HG02938 (cell line): ENCODE measurements at regions not wholly inside any gene's neighbourhood (a gene's known extent, or its start where the extent isn't known, plus 50 kb on each side); places are given as distances from the start of the nearest gene placed in this dataset.
"Not testable (repeated sequence)": the region's sequence is repeated elsewhere in the genome, so short reads cannot be mapped to it uniquely, and the experiment has no call there.

Experiments used
- ATAC-seq: cut with Tn5 transposase; IDR thresholded peaks from one replicate; pipeline ENCODE4 v1.9.1; 2021; ENCODE audit warnings: mild to moderate bottlenecking, moderate library complexity; ENCODE audit not compliant: unreplicated experiment

DNA sequence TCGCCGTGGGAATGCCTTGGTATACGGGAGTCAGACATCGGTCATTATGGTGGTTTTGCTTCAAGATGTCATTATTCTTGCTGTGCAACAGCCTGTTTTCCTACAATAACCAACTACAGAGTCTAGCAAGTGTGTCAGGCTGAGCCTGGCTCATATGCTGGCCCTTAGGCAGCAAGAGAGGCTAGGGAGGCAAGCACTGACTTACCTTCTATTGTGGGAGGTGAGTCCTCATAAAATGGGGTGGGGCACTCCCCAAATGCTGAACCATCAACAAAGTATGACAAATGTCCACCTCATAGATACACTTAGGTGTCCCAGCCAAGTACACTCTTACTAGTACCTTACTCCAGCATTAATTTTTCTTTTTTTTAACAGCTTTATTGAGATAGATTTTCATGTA is 77.0 kb upstream of the ATL2 start:
- no peak for ATAC-seq

DNA sequence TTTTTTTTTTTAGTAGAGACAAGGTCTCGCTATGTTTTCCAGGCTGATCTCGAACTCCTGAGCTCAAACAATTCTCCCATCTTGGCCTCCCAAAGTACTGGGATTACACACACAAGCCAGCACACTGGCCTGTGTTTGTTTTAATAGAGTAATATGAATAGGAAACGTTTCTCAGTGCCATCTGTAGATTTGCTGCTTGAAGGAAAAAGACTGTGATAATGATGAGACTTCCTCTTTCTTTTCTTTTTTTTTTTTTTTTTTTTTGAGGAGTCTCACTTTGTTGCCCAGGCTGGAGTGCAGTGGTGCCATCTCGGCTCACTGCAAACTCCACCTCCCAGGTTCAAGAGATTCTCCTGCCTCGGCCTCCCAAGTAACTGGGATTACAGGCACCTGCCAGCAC is 74.7 kb upstream of the ATL2 start:
- ATAC-seq, result not testable (repeated sequence)

DNA sequence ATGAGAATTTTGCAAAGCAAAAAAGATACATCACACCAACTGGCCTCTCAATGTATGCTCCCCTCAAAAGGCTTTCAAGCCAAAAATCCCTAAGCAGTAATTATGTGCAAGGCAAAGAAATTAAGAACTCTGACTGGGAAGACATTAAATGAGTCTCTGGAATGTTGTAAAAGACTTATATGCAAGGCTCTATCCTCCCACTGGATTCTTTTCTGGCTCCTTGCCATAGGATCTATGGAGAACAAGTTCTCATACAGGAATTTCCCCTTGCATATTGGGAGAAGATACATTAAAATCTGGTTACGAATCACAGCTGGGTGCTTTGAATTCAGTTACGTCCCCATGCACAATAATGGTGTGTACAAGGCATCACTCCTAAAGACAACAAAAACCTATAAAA is 73.4 kb upstream of the ATL2 start:
- no peak for ATAC-seq

DNA sequence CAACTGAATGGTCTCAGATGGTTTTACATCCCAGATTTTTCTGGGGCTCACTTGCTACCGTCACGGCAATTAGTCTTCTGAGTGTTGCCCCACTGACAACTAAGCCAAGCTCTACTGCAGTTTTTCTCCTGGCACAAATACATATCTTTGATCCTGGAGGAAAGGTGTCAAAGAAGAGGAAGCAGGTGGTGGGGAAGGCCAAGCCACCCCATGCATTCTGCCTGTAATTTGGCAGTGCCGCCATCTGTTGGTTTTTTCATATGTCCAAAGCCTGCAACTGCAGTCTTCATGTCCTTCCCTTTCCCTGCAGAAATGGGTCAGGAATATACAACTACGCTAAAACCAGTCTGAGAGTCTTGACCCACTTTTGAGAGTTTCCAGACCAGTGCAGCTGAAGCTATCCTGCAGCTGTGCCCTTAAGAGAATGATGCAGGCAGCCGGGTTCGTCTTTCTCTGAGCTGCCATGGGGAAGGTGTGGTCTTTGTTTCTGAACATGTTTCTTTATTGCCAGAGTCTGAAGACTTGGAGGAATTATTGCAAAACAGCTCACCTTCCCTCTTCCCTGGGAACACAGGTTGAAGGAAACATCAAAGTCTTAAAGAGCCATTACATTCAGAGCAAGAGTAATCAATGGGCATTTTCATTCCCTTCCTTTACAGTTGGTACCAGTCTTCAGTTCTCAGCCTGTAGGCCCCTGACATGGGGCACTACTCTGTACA is 71.8 kb upstream of the ATL2 start:
- no peak for ATAC-seq

DNA sequence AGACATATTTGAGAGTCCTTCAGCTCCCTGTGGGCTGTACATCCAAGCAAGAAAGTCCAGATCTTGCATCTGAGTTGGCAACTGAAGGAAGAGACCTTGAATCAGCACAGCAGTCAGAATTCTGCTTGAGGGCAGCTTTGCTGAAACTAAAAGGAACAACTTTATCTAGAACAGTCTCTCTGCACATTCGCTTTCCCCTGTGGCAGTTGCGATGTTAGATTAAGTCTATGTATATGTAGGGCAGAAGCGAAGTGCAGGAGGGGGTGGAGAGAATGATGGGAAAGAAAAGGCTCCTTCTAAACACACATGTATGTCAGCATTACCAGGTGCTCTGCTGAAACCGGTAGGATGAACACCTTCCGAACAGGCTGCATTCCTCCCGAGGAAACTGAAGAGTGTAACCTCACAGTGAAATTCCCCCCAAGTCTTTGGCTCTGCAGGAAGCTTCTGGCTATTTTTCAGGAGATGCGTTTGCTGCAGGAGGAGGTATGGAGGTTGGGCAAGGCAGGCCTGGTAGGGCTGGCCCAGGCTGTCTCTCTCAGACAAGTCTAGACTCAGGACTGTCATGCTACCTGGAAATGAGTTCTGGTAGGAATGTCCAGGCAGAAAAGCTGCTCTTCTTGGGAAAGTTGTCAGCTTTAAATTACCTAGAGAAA is 70.0 kb upstream of the ATL2 start:
- no peak for ATAC-seq

DNA sequence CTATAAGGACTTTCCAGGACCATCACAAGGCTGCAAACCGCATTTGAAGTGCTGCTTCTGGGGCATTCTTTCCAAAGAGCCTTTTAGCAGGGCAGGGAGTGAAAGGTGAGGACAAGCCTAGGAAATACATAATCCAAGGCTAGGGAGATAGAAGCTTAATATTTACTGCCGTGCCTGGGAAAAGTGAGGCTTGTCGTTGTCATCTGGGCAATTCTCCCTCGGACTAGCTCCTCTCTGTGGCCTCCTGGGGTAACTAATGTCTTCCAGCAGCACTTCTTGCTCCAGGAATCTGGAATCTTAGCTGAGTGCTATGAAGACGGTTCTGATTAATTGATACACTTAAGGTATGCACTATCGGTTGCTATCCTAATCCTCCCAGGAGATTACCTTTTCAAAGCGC is 69.3 kb upstream of the ATL2 start:
- no peak for ATAC-seq

DNA sequence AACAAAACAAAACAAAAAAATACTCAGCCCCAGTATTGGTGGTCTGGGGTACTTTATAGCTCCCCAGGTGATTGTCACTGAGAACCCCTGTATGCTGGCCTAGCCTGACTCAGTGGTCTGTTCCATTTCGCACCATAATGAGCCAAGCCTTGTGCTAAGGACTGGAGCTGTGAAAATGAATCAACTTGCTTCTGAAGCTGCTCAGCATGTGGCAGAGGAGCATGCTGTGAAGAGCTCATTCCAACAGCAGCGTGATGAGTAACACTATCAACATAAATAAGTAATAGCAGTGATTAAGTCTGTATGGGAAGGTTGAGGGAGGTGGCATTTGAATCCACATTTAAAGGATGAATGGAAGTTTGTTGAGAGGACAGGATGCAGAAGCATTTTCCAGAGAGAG is 67.2 kb upstream of the ATL2 start:
- no peak for ATAC-seq

DNA sequence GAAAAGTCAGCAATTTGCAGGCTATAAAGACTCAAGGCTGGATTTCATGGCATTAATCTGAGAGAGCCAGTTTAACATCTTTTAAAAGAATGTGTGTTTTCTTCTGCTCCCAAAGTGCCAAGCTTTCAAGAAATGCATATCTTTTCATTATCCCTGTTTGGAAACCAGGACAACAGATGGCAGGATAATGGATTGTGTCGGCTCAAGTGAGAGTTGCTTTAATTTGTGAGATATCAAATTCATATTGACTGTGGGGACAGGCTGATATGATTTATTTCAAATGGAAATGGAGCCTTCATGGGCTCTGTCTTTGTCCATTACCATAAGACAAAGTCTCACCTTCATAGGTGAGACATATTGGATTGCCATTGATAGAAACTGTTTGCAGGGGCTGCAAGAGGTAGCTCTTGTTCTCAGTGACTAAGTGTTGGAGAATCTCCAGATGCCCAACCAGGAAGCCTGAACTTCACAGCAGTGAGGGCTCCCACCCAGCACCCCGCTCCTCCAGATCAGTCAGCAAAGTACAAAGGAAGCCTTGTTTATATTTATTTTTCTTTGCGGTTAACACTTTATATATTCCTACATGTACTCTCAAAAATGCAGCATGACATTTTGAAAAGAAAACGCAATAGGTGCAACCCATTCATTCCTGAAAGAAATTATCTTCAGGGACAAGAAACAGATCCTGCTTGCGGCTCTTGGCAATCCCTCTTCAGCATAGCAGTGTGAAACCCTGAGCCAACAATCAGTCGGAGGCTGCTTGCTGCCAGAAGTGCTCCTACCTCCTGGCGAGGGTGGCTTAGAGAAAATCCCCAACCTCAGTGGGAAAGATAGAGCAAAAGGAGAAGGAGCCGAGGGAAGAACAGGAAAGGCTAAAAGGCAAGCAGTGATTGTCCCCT is 65.8 kb upstream of the ATL2 start:
- no peak for ATAC-seq

DNA sequence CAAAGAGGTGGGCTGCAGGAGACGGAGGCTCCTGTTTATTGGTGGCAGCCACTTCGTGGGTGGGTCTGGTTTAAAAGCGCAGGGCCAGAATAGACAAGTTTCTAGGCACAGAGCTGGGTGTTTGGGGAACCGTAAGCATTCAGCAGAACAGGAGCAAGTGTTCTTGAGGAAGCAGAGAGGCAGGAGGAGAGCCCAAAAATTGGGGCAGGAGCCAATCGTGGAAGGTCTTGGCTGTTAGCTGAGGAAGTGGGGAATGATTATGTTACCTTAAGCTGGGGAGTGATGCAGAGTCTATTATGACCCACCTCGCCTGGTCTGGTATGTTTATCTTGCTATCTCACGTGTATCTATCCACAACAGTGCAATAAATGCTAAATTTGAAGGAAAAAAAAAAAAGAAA is 64.3 kb upstream of the ATL2 start:
- no peak for ATAC-seq

DNA sequence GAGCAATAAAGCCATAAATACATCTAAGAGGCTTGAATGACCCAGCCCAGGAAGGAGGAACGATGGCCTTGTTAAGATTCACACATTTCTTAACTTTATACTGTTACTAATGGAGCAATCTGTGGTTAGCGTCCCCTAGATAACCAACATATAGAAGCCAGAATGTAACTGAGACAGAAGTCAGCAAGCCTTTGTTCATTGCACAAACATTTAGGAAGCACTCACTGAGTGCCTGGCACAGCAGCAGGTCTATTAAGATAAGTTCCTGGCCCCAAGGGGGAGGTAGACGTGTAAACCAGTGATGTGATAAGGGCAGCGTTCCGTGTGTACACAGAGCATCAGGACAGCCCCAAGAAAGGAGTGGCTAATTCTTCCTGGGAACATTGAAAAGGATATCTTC is 63.6 kb upstream of the ATL2 start:
- no peak for ATAC-seq

DNA sequence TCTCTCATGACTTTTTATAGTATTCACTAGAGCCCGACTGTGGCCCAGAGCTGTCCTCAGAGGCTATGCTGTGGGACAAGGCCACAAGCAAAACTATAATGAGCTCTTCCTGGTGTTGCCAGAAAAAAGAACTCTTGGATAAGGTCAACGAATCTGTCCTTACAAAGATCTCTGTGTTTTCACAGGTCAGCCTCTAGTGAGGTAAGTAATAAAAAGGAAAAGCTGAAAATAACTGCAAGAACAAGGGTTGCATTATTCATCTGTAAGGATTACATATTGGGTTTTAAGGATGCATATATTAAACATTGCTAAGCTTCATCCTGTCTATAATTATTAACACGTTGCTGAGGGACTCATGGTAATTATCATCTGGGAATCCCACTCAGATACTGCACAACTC is 62.8 kb upstream of the ATL2 start:
- ATAC-seq, result no peak

DNA sequence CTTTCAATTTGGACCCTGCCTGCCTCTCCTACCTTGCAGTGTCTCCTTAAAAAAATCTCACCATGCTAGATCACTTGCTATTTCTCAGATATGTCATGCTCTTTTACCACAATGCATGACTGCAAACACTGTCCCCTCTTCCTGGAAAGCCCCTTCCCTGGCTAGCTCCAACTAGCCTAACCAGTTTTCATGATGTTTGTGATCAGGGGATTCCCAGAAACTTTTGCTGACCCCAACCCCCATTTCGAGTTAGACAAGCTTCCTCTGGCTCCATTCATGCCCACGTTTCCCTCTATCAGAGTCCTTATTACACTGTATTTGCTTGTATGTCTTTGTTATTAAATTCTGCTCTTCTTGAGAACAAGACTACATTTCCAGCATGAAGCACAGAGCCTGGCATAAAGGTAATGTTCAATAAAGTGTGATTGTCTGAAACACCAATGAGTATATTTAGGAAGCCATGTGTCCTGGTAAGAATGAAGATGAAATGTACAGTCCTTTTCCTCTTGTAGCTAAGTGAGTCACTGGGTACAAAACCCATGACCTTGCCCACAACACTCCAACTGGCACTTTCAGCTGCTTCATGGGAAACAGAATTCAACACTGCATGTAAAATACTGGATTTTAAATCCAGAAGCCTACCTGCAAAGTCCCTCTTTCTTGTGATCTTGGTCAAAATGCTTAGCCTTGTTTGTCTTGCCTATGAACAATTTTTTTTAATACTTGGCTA is 62.0 kb upstream of the ATL2 start:
- peak; percentile 82 for ATAC-seq

DNA sequence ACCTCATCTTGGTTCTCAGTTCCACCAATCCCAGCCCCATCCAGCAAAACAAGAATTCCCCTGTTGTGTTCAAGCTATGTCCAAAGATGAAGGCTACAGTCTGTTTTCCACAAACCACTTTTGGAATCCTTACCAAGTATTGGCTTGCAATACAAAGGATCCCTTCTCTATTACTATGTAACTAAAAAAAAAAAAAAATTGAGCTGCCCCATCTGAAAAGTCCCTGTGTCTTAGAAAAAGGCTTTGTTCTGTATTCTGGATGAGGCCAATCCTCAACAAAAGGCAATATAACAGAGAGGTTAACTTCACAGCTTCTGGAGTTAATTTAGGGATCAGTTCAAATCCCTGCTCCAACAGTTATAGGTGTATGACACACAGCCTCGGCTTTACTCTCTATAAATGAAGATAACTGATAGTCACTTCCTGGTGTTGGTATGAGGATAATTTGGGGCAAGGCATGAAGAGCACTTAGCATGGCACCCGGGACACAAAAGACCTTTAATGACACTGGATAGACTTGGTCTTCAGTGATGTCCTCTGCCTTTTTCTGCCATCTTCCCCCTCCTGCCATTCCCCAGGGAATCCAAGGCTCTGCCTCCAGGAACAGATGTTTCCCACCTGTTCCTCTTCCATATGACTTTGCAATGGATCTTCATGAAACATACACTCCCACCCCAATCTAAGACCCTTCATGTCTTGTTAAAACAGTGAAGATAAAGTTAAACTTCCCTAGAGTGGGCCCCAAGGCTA is 61.2 kb upstream of the ATL2 start:
- no peak for ATAC-seq

DNA sequence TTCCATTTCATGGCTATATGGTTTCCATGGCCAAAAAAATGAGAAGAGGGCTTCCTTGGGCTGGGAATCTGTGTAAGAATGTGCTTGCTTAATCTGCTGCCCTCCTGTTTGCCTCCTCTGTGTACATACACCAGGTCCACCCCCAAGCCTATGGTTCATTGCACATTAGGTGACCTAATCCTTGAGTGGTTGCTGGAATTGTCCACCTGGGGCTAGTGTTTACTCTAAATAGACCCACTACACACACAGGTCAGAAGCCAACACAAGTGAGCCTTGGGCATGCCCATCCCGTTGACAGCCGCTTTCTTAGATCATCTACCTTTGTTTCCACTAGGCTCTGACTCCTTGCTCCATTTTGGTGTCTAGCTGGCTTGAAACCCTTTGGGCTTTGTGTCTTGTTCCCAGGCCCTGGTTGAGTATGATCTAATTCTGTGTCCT is 59.2 kb upstream of the ATL2 start:
- no peak for ATAC-seq

DNA sequence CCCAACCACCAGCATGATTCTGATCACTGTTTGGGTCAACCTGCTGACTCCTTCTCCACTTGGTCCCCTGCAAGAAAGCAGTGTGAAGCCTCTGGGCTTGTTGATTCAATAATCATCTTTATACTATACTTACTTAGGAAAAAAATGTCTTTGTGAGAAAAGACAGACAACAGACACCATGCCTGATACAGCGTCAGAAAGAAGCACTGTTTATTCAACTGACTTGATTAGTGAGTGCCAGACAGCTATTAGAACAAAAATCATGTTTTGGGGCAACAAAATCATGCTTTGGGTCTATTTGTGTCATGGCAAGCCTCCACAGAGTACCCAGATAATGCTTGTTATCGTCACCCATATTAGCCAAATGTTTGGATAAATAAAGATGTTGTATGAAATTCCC is 58.7 kb upstream of the ATL2 start:
- no peak for ATAC-seq

DNA sequence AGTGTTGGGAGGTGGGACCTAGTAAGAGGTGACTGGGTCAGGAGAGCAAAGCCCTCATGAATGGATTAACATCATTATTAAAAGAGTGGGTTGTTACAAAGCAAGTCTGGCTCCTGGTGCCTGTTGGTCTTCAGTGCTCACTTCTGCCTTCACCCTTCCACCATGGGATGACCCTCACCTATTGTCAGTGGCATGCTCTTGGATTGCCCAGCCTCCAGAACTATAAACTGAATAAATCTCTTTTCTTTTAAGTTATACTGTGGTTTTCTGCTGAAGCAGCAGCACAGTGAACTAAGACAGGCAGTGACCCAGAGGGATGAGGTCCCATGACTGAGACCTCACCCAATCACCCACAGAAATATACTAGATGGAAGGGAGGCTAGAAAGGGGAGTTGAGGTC is 57.5 kb upstream of the ATL2 start:
- ATAC-seq, result no peak

DNA sequence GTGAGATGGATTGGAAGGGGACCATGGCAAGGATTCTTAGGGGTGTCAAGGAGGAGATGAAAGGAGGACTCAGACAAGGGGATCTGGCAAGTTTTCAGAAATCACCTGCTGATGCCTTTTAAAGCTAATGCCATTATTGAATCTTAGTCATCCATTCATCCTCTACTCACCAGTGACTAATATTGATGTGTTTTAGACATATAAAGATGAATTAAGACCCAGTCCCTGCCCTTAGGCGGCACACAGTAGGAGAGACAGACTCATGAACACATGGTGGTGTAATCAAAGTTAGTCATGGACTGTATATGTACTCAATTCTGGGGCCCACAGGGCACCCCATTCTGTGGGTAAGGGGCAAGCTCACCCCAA is 56.5 kb upstream of the ATL2 start:
- no peak for ATAC-seq

DNA sequence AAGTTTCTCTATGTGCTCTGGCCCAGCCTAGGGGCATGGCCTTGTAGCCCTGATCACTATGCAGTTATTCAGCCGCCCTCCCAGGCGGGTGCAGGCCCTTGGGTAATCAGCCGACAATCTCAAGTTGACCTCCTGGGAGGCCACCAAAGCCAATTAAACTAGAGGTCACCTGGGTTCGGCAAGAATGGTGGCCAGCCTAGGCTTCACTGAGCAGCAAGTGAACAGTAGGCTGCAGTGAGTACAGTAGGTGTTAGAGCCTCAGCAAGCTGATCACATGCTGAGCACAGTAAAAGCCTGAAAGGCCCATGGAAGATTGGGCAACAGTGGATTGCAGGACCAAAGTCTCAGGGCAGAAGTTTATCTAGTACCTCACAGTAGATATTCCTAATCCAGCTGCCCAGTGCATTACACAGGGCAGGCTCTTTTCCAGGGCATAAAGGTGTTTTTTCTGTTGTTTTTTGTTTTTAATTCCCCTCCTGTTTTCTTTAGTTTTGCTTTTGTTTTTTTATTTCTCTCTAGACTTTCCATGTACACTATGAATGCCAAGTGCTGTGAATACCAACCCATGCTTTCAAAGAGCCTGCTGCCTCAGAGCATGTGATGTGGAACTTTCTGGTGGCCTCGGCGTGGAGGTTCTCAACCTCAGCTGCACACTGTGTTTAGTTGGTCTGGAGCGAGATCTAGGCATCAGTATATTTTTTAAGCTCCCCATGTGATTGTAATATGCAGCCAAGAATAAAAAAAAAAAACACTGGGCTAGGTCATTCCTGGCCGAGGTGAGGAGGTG is 55.9 kb upstream of the ATL2 start:
- ATAC-seq, result no peak

DNA sequence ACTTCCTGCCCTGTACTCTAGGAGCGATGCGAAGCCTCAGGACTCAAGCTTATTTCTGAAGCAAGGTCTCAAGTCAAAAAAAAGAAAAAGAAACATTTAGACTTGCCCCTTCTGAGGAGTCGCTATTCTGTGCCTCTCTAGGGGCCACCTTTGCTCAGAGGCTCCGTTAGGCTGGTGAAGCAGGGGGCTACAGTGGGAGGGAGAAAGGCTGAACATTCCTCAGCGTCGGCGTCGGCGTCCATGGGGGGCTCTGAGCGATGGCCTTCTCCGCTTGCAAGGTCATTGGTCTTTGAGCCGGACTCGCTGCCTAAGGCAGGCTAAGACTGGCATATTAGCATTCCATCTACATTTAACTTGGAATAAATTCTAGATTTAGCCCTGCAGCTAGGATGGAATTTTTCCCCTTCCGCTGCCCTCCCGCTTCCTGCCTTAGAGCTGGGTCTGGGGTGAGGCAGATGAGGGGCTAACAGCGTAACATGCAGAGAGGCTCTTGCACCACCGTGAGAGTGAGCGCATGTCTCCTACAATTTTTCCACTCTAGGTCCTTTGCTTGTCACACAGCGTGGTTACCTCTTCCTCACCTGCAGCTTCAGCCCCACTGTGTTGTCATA is 53.6 kb upstream of the ATL2 start:
- ATAC-seq, result no peak
